NCI-H2227 (cell line): ENCODE measurements at regions not wholly inside any gene's neighbourhood (a gene's known extent, or its start where the extent isn't known, plus 50 kb on each side); places are given as distances from the start of the nearest gene placed in this dataset.
"Not testable (repeated sequence)": the region's sequence is repeated elsewhere in the genome, so short reads cannot be mapped to it uniquely, and the experiment has no call there.

Experiments used
- DNase-seq: peaks from one replicate; lab custom pipeline; 2025; ENCODE audit not compliant: unreplicated experiment; lab: John Stamatoyannopoulos, UW

DNA sequence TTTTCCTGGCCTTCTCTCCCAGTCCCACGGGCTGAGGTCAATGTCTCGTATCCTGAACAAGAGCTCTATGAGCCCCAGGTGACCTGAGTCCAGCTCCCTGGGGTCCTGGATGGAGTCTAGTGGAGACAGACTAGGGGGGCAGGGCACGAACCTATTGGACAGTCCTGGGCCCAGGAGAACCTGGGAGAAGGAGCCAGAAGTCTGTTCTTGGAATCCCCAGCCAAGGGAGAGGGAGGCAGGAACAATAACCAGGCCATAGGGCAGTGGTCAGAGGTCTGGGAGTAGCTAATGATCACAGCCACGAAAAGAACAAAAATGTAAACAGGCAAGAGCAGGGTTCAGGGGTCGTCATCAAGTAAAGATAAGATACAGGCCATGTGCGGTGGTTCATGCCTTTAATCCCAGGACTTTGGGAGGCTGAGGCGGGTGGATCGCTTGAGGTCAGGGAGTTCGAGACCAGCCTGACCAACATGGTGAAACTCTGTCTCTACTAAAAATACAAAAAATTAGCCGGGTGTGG lies 60.8 kb downstream of the COPRS start:
- no peak for DNase-seq

GRCh38 chr17:31795941-31796340 lies 63.1 kb downstream of the COPRS start:
- not testable (repeated sequence) for DNase-seq

DNA sequence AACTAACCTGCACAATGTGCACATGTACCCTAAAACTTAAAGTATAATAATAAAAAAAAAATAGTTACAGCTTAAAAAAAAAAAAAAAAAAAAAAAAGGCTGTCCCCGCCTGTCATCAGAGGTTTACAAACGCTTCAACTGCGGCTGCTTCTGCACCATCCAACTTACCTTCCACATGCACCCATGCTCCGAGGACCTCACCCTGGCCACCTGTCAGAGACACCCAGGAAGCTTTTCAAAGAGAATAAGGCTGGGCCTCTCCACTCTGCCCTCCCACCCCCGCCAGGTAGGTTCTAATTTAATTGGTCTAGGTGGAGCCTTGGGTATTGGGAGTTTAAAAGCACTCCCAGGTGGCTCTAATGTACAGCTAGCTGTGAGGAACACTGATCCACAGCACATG lies 64.9 kb downstream of the COPRS start:
- DNase-seq, result no peak

GRCh38 chr17:31793634-31794033 lies 65.4 kb downstream of the COPRS start:
- not testable (repeated sequence) for DNase-seq

DNA sequence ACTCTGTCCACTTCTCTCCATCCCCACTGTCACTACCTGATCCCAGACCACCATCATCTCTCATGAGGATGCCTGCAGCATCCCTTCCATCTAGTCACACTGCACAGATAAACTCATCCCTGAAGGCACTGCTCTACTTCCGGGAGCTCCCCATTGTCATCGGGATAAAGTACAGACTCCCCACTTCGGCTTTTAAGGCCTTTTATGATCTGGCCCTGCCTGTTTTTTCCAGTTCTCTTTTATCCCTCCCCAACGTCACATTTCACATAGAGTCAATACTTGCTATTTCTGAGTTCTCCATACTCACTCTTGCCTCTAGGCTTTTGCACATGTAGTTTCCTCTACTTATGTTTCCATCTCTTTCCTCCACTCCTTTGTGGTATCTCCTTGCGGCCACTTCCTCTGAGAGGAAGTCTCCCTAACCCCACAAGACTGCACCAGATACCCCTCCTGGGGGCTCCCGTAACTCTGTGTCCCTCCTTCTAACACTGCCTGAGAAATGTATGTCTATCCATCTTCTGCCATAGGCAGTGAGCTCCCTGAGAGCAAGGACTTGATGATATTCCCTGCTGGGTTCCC lies 66.9 kb downstream of the COPRS start:
- no peak for DNase-seq

DNA sequence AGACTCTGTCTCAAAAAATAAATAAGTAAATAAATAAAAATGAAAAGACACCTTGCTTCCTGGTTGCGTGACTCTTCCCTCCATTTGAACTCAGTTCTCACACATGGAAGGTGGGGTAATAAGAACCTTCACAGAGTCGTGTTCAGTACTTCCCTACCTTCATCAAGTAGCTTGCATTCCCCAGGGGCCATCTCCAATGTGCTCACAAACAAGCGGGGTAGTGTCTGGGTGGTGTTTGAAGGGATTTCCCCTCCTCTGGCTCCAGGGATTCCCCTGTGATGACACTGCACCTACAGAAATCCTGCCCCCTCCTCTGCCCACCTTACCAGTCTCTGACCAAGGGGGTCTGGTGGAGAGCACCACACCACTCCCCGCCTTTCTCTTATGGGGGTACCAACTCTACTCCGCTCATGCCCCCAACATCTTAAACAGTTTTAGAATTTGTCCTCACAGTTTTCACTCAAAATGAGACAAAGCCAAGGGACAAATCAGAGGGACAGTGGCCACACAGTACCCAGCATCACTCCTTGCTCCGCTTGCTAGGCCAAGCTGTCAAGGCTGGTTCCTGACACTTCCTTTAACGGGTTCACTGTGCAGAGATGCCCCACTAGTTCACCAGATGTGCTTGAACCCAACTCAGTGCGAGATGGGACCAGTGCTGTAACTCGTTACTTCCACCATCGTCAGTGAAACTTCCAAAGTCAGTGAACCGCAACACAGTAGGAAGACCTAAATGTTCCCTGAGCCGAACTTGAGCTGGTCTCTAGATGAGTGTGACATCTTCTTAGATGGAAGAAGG lies 69.1 kb downstream of the COPRS start:
- no peak for DNase-seq

- DNase-seq, result no peak
Observed at GRCh38 chr17:31788956-31789355, 70.1 kb downstream of the COPRS start.

GRCh38 chr17:31788571-31788946 lies 70.5 kb downstream of the COPRS start:
- no peak for DNase-seq

DNA sequence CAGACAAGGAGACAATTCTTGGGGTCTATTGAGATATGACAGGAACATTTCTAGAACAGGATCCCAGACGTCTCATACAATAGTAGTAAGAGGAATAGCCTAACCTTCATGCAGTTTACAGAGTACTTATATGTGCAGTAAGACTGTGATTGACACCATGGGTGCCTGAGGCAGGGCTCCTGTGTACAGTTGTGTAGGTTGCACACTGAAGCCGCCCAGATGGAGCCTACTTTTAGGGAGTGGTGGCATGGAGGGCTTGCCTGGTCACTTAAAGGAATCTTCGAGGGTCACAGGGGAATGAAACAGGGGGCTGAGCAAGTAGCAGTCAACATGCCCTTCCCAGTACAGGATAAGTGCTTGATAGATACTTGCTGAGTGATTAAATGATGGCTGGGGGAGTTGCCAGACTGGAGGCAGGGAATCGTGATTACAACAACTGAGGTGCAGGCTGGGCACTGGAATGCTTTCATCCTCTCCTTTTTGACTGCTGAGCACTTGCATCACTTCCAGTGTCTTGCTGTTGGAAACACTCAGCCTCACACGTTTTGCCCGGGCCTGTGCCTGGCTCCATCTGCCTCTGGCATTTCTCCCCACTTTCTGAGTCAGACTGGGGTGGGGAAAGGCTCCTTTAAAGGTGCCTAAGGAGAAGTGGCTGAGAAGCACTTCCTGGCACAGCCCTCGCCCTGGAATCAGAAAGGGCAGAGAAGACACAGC lies 71.0 kb downstream of the COPRS start:
- DNase-seq, result no peak

DNA sequence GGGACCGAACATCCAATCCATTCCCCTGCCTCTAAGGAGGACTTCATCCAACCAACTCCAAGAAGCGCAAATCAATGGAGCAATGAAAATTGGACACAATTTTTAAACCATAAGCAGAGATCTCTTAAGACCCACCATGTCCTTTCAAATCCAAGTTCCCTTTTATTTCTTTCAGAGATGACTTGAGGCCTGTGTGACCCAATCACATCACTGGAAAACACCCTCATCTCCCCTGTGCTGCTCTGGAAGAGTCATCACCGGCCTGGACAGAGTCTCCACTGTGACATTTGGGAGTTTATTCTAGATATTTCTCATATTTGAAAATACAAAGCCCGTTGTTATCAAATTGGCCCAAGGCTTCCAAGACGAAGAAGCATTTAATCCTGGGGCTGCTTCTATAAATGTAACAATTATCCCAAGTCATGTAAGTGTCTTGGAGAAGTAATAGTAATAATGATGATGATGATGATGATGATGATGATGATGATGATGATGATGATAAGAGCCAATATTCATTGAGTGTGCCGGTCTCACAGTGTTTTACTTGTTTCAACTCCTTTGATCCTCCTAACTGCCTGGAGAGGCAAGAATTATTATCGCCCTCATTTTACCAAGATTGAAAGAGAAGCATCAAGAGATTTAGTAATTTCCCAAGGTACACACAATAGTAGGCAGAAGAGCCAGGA lies 72.1 kb downstream of the COPRS start:
- no peak for DNase-seq

- DNase-seq, result no peak
Observed at GRCh38 chr17:31780483-31780882, 78.6 kb downstream of the COPRS start.

DNA sequence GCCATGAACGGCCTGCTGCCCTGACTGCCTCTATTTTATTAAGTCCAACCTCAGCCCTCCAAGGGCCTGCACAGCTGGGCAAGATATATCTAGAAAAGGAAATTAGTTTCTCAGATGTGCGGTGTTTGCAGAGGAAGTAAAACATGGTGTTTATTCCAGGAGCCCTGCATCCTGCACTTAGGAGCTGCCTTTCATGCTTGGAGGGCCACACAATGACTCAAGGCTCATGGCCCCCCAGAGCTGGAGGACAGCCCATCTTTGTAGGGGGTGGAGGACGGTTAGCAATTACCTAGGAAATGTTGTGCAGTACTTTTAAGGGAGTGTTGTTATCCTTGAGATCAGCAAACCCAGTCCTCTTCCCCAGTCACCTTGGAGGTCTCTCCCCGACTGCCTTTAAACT lies 80.5 kb downstream of the COPRS start:
- DNase-seq, result no peak

DNA sequence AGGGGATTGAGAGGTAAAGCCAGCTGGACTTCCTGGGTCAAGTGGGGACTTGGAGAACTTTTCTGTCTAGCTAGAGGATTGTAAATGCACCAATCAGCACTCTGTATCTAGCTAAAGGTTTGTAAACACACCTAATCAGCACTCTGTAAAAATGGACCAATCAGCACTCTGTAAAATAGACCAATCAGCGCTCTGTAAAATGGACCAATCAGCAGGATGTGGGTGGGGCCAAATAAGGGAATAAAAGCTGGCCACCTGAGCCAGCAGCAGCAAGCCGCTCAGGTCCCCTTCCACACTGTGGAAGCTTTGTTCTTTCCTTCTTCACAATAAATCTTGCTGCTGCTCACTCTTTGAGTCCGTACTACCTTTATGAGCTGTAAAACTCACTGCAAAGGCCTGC lies 87.7 kb downstream of the COPRS start:
- DNase-seq, result not testable (repeated sequence)

- not testable (repeated sequence) for DNase-seq
Observed at GRCh38 chr17:31770501-31770900, 88.5 kb downstream of the COPRS start.

DNA sequence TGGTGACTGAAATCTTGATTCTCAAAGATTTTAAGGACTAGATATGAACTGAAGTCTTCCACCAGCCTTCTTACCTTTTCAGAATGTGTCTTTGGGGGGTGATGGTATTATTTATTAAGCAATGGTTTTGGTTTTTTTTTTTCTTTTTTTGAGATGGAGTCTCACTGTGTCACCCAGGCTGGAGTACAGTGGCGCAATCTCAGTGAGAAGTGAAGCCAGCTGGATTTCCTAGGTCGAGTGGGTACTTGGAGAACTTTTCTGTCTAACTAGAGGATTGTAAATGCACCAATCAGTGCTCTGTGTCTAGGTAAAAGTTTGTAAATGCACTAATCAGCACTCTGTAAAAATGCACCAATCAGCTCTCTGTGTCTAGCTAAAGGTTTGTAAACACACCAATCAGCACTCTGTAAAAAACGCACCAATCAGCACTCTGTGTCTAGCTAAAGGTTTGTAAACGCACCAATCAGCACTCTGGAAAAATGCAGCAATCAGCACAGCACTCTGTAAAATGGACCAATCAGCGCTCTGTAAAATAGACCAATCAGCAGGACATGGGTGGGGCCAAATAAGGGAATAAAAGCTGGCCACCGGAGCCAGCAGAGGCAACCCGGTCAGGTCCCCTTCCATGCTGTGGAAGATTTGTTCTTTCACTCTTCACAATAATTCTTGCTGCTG lies 97.1 kb downstream of the COPRS start:
- not testable (repeated sequence) for DNase-seq

DNA sequence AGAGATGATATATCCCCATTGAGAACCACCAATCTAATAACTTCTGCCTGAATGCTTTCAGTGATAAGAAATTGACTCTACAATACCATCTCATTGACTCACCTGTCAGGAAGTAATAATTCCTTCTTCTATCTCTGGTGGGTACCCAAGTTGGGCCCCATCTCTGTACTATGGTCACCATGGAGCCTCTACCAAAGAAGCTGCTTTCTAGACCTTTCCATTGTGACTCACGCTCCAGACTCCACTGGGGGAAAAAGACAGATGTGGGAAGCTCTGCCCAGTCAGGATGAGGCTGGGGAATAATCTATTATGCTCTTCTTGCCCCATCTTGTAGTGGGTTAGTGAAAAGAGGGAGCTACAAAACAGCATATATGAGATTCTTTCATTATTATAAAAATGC lies 100.4 kb downstream of the COPRS start:
- DNase-seq, result no peak

DNA sequence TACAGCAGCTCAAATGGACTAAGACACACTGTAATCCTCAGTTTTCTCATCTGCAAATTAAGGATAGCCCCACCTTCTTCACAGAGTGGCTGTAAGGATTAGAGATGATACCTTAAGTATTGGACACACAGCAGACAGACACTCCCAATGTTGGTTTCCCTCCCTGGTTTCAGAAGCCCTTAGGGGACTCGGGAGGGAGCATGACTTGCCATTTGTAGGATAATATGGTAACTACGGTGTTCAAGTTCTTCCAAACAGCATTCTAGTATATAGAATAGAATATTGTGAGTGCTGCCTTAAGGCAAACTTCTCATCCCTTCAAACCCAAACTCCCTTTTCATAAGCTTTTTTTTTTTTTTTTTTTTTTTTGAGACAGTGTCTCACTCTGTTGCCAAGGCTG lies 101.9 kb downstream of the COPRS start:
- no peak for DNase-seq

DNA sequence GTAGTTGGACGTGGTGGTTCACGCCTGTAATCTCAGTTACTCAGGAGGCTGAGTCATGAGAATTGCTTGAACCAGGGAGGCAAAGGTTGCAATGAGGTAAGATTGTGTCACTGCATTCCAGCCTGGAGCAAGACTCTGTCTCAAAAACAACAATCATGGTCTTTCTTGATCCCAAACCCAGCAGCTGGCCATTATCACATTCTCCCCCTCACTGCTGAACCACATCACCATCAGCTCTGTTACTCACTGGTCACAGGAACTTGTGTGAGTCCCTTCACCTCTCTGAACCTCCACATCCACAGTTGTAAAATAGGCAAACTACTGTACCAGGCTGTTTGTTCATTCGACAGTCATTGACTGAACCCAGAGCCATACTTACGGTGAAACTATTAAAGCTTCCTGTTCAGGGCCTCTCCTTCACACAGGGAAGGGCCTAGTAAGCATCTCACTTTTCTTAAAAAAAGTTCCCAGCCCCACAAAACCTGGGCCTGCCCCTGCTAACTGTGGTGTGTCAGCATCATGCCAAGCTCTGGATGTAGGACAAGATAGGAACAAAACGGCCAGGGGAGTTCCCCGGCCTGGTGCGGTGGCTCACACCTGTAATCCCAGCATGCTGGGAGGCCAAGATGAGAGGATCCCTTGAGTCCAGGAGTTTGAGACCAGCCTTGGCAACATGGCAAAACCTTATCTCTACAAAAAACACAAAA lies 104.7 kb downstream of the COPRS start:
- DNase-seq, result no peak

DNA sequence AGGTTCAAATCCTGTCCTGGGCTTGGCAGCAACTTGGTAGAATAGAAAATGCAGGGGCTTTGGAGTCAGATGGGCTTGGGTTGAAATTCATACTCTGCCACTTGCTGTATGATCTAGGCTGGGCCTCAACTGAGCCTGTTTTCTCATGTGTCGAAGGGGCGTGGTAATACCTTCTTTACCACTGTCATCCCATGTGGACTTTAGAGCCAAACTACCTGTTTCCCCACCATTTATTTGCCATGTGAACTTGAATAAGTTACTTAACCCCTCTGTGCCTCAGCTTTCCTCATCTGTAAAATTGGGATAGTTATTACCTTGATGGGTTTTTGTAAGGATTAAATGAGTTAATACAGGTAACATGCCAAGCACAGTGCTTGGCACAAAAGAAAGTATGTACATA lies 106.0 kb downstream of the COPRS start:
- no peak for DNase-seq

DNA sequence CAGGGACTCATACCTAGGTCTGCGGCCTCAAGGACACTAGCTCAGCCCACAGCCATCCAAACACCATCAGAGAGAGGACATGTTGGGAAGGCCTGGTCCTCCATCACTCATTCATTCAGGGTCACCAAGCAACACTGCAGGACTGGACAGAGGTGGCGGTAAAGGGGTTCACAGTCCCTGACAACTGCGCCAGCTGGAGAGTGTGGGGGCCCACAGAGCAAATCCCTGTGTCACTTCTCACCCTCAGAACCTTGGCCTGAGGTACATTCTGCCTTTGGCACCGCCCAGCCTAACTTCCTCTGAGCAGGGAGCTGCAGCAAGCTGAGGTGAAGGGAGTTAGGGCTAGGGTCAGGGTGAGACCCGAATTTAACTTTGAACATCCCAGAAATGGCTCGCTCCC lies 106.5 kb downstream of the COPRS start:
- no peak for DNase-seq
